Activated CD4-positive, alpha-beta T cell treated with anti-CD3 and anti-CD28 coated beads, Interleukin-2, amount 50 U/mL, for 16 hours (primary cell): ENCODE measurements at regions not wholly inside any gene's neighbourhood (a gene's known extent, or its start where the extent isn't known, plus 50 kb on each side); places are given as distances from the start of the nearest gene placed in this dataset.

Experiments used
- DNase-seq: peaks from one replicate; pipeline ENCODE4 v3.0.0-alpha.2; 2020

DNA sequence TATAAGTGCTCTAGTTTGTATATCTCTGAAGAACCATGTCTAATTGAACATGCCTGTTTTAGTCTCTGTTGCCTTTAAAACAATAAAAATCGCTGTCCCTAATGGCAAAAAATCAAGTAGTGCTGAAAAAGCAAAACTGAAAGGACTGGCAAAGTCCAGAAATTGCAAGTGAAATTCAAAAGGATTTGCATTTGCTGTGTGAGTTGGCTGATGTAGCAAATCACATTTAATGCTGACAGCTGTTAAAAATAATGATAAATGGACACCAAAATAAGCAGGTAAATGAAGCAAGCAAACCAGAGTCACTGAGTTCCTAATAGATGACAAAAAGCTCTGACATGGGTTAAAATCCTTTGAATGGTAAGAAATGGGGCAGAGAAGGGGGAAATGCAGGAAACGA, 874.1 kb downstream of the GRM8 start:
- DNase-seq, result no peak

DNA sequence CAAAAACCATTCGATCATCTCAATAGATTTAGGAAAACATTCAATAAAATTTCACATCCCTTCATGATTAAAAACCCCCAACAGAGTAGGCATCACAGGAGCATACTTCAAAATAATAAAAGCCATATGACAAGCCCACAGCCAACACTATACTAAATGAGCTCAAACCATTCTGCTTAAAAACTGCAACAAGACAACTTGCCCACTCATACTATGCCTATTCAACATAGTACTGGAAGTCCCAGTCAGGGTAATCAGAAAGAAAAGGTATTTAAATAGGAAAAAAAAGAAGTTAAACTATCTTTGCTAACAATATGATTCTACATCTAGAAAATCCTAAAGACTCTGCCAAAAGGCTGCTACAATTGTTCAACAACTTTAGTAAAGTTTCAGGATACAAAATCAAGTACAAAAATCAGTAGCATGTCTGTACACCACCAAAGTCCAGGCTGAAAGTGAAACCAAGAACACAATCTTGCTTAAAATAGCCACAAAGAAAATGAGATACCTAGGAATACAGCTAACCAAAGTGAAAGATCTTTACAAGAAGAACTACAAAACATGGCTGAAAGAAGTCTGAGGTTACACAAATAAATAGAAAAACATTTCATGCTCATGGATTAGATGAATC, 882.6 kb downstream of the GRM8 start:
- no peak for DNase-seq

DNA sequence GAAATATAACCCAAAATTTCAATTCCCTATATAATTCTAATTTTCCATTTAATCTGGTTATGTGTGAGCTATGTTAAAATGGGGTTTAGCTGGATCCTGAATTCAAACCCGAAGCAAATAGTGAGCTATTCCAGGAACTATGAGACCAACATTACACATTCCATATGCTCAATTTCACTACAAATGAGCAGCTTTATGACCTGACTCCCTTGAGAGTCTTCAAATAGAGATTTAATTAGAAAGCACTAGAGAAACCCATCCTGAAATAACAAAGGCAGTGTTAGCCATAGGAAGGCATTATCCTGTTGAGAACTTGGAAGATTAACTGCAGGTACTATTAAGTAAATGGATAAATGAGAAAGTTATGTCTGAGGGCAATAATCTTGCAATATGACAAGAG, 890.0 kb downstream of the GRM8 start:
- no peak for DNase-seq

DNA sequence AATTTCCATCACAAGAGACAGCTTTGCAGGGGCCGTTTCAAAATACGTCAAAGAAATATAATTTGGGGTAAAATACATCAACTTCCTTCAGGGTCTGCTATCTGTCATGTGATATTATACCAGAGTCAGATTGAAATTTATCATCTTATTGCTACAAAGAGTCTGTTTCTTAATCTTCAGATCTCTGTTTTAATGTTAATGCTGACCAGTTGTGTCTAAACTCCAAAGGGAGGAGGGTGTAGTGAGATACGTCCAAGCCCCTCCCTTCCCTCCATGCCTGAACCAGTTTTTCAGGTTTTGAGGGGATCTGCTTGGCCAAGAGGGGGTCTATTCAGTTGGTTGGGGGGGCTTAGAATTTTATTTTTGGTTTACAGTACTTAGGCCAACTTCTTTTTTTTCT, 891.6 kb downstream of the GRM8 start:
- no peak for DNase-seq

DNA sequence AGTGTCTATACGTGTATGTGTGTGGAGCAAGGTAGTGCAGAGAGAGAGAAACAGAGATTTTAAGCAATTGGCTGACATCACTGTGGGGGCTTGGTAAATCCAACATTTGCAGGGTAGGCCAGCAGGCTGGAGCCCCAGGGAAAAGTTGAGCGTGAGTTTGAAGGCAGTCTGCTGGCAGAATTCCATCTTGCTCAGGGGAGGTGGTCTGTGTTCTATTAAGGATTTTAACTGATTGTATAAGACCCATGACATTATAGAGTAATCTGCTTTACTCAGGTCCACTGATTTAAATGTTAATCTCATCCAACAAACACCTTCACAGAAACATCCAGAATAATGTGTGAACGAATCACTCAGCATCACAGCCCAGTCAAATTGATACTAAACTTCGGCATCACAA, 912.9 kb downstream of the GRM8 start:
- DNase-seq, result no peak

DNA sequence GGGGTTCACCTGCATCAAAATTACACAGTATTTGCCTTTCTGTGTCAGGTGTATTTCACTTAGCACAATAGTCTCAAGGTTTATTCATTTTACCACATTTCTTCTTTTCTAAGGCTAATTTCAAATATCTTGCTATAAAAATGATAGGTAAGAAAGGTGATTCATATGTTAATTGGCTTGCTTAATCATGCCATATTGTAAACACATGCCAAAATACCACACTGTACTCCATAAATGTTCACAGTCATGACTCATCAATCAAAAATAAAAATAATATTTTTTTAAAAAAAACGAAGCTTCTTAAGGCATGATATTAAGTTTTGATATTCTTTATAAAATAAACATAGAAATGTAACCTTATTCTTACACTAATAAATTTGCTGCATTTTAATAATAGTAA, 947.1 kb downstream of the GRM8 start:
- DNase-seq, result no peak

DNA sequence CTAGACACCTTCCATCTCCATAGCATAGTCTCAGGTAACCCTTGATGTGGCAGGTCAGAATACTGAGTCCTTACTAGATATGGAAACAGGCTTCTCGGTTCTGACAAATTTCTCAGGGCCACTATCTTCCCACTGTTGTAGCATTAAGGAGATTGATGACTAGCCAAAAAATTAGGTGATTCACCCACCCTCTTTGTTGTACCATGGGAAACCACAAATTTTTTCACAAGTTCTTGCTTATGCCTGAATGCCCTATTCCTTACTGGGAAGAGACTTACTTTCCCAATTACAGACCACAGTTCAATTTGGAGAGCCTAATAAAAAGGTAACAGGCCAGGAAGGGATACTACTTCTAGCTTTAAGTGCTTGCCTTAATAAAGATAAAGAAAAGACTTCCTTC, 948.8 kb downstream of the GRM8 start:
- no peak for DNase-seq

DNA sequence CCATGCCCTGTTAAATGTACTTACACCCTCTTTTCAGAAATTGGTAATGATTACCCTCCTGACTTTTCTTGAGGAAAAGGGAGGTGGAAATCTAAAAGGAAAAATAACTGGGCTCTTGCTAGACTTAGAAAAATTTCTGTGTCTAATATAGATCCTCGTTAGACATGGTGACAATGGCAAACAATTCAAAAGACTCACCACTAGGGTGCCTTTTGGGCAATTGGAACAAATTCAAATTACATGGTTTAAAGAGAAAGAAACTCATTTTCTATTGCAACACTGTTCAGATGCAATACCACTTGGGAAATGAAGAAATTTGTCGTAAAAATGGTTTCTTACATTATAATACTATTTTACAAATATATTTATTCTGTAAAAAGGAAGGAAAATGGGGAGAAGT, 950.1 kb downstream of the GRM8 start:
- no peak for DNase-seq

DNA sequence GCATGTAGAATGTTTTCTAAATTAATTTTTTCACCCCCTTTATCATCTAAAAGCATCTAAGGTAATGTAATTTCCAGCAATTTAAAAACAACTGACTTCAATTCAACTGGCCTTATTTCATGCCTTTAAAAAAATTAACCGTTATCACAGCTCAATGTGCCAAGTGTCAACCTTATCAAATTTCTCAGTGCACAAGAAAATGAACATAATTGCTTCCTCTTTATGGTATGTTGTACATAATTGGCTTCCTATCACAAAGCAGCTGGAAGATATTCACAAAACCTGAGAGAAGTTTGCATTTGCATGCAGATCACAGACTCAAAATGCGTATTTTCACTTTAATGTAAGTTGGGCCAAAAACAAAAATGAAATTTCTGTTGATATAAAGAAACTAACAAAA, 966.4 kb downstream of the GRM8 start:
- no peak for DNase-seq

DNA sequence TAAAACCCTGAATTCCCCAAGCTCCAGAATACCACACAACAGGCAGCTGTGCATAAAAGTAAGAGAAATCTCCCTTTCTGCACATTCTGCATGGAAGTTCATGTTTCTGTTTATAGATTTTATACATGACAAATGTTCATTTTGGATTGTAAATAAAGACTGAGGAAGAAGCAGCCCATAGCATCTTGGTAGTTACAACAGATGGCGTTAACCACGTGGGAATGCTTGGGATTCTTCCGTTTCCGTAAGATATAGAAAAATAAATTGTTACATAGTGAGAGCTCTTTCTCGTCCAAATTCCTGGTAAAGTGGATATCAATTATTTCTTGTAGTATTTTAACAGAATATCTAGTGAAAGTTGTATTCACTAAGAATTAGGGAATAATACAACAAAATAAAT, 1016.5 kb downstream of the GRM8 start:
- no peak for DNase-seq

DNA sequence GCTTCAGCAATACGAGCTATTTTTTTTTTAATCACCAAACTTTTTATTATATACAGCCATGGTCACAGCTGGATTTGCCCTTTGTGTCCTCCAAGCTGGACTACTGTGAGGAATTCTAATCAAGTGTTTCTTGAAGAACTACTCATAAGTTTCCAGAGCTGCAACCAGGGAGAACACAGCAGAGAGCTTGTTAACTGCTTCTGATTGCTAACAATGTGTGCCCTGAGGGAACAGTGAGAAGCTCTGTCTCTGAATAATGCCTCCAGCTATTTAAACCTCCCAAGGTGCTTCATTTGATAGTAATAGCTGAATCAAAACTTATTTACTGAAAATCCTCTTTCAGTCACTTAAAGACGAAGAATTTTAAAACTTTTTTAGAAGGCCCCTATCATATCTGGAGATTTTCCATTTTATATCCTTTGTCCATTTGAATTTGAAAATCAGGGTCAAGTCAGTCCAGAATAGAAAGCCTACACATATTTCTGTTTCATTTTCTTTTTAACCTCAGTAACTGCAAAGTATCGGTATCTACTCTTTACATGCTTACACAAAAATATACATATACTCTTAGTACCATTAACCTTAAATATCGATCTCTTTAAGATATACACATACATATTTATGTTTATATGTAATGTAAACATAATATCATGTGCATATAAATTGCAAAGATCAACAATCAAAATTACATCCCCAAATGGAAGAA, 1024.2 kb downstream of the GRM8 start:
- no peak for DNase-seq

DNA sequence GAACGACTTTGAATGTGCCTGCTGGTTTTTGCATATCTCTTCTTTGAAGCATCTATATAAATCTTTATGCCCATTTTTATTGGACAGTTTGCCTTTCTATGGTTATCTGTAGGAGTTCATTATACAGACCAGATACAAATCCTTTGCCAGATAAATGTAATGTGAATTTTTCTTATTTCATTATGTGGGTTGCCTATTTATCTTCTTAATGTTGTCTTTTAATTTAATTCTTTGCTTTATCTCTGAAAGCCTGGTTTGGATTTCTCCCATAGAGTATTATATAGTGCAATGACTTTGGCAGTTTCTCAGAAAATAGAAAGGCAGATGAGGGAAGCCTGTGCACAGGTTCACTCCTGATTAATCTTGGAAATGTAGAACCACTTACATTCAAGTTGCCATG, 1025.1 kb downstream of the GRM8 start:
- no peak for DNase-seq

DNA sequence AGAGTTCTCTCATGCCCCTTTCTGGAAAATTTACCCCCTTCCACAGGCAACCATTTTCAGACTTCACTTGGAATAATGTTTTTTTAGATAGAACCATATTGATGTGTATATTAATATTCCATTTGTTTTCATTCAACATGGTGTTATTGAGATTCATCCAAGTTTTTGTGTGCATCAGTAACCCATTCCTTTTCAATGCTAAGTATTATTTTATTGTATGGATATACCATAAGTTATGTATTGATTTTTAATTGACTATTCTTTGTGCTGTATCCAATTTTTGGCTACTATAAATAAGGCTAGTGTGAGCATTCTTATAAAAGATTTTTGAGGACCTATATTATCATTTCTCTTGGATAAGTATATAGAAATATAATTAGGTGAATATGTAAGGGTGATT, 1025.7 kb downstream of the GRM8 start:
- no peak for DNase-seq

DNA sequence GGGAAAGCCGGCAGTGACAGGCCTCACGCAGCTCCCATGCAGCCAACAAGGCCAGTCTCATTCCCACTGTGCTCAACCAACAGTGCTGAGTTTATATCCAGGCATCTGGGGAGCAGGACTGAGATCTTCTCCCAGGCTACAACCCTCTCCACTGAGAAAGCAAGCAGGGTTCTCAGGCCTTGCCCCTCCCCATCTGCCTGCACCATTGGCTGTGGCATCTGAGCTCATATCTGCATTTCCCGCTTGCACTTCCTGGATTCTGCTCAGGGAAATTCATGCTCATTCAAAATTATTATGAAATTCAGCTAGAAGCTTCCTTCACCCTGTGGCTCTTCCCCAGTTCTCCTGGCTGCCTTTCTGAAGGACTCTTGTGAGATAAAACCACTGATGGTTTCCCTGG, 1029.0 kb downstream of the GRM8 start:
- DNase-seq, result no peak

DNA sequence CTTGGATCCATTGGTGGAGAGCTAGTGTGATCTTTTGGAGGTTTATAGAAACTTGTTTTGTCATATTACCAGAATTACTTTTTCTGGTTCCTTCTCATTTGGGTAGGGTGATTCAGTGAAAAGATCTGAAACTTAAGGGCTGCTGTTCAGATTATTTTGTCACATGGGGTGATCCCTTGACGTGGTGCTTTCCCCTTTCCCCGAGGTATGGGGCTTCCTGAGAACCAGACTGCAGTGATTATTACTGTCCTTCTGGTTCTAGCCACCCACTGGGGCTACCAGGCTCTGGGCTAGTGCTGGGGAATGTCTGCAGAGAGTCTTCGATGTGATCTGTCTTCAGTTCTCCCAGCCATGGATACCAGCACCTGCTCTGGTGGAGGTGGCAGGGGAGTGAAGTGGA, 1030.0 kb downstream of the GRM8 start:
- DNase-seq, result no peak

DNA sequence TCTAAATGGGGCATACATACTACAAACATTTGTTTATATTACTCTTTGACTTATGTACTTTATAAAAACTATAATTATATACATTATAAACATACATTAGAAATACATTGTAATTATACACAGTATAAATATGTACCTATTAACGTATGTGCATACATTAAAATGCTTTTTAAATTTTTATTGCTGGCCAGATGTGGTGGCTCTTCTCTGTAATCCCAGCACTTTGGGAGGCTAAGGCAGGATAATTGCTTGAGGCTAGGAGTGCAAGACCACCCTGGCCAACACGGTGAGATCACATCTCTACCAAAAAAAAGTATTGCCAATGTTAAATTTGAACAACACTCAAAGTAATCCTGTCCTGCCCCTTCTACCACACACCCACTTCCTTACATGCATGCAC, 1037.0 kb downstream of the GRM8 start:
- no peak for DNase-seq

DNA sequence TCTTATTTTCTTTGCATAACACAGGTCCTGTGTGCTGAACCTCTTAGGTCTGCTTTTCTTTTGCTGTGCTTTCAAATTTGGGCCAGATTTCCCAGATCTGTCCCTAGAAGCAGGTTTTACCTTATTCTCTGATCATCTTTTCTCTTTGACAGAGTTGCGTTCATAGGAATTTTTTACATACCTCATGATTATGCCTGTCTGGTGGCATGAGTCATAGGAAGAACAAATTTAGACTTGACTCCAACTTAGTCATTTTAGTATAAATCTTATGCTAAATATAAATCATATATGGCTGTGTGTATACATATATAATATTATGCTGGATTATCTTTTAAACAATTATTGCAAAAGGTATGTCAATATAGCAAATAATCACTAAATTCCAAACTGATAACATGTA, 1038.9 kb downstream of the GRM8 start:
- no peak for DNase-seq

DNA sequence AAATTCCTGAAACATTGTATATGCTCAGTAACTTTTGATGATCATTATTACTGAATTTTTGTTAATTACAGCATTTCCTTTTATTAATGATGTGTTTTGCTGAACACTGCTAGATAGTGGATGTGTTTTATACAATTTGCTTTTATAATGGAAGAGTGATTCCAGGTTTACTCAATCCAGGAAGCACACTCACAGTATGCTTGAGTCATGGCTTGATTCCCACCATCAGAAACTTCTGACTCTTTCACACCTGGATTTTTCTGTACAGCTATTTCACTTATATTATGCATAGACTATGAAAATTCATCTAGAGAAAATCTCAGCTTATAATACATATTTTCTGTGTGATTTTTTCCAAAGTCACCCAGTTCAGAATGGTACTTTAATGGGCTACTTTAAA, 1040.9 kb downstream of the GRM8 start:
- DNase-seq, result no peak

DNA sequence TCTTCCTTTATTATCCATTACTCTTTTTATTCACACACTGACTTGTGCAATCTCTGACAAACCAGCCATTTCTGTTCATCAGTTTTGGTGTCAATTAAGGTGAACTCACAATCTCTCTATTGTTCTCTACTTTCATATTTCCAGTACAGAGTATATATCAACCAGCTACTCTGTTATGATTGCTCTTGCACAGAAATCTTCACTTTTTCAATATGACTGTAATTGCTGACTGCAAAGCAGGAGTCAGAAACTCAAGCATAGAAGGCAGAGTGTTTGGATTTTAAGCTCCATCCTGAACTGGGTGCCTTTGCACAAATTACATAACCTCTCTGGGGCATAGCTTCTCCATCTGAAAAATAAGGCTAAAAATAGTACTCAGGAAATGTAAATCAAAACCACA, 1042.0 kb downstream of the GRM8 start:
- DNase-seq, result no peak

DNA sequence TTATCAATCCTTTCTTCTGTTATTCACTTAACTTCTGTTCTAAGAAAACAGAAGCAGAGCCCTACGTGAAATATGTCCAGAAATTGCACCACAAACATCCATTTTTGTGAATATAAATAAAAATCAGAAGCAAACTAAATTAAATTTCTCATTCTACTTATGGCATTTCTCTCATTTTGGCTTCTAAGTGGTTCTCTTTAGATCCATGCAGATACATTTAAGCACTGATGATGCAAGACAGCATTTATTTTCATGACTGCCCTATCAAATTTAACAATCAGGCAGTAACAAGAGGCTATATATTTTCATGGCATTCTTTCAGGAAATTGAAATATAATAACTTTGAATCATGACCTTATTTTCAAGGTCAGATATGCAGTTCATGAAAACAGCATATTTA, 1049.6 kb downstream of the GRM8 start:
- DNase-seq, result no peak

DNA sequence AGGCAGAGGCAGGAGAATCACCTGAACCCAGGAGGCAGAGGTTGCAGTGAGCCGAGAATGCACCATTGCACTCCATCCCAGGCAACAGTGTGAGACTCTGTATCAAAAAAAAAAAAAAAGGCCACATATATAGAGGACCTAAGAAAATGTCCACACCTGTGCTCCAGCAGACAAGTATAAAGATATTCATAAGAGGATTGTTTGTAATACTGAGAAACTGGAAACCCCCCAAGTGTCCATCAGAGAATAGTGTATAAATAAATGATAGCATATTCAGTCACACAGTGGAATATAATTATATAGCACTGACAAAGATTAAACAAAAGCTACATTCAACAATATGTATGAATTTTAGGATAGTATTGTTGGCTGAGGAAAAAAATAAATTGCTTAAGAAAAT, 1050.6 kb downstream of the GRM8 start:
- no peak for DNase-seq

DNA sequence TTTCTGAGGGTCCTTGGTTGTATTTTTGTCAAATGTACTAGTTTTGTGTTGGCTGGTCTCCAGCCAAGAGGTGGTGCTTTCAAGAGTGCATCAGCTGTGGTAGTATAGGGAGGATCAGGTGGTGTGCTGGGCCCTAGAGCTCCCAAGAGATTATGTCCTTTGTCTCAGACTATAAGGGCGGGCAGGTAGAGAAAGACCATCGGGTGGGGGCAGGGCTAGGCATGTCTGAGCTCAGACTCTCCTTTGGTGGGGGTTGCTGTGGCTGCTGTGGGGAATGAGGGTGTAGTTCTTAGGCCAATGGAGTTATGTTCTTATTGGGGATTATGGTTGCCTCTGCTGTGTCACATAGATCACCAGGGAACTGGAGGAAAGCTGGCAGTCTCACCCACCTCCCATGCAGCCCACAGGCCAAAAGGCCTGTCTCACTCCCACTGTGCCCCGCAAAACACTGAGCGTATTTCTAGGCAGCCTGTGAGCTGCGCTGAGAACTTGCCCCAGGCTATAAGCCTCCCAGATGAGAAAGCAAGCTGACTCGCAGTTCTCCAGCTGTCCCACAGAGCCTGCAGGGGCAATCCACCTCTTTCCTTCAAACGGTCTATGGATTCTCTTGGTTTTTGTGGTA, 1066.7 kb downstream of the GRM8 start:
- no peak for DNase-seq

DNA sequence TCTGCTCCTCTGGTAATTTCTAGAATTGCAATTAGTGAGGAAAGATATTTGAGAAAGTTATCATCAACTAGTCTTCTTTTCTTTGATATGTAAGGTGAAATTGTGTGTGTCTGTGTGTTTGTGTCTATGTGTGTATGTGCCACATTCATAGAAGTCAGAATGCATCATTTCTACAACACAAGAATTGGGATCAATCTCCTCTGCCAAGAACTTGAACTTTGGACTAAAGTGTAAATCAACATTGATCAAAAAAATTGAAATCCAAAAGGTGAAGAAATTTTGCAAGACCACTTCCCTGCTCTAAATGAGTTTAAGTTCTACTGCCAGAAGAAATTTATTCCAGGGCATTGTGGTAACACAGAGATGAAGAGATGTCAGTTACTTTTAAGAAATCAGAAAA, 1072.8 kb downstream of the GRM8 start:
- DNase-seq, result no peak

DNA sequence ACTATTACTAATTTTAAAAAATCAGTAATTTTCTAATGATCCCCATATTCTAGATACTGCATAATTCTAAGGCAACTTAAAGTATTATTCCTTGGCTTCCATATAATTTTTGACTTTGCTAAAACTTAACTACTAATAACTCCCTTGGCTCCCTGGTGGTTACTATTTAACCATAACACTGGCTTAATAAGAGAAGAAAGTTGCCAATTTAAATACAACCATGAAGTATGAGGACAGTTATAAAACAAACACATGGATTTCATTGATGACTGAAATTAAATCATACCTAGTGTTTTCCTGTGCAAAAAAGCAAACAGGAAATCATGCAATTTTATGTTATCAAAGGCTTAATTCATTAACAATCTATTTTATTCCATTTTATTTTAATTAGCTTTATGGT, 1073.9 kb downstream of the GRM8 start:
- DNase-seq, result no peak

DNA sequence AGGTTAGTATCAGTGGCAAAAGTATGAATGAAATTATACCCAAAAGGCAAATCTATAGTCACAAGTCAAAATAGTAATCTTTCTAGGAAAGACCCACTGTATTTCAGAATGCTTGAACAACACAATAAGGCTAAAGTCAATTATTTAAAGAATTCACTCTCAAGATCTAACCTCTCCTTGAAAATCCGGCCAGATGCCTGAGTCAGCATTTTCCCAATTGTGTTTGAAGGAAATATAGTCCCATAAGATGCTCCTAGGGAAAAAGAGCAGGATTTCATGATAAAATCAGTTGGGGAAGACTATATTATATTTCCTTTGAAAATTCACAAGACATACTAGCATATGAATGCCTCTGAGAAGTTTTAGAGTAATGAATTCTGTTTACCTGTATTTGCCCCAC, 1075.0 kb downstream of the GRM8 start:
- no peak for DNase-seq
